Mesothelial cell of epicardium (in vitro differentiated cells): ENCODE measurements at regions not wholly inside any gene's neighbourhood (a gene's known extent, or its start where the extent isn't known, plus 50 kb on each side); places are given as distances from the start of the nearest gene placed in this dataset. TPM values are rescaled to one million over a fixed set of nuclear protein-coding genes. Genes with fewer than 3 reads are reported as not detected.
"Not testable (repeated sequence)": the region's sequence is repeated elsewhere in the genome, so short reads cannot be mapped to it uniquely, and the experiment has no call there.

Source experiments
- DNase-seq, 2 experiments: peaks; one replicate each; pipeline ENCODE4 v3.0.0; 2021; ENCODE audit warnings: low spot score in 2 of 2; ENCODE audit not compliant: unreplicated experiment in 2 of 2
- H3K27ac Mint-ChIP-seq: 2 replicates; pipeline ENCODE4 v1.8.0; 2021; ENCODE audit warnings: mixed read lengths
- H3K27me3 Mint-ChIP-seq: 2 replicates; pipeline ENCODE4 v1.8.0; 2021; ENCODE audit warnings: low read depth, mixed read lengths
- H3K36me3 Mint-ChIP-seq: 2 replicates; pipeline ENCODE4 v1.8.0; 2021; ENCODE audit warnings: mixed read lengths
- H3K4me1 Mint-ChIP-seq: 2 replicates; pipeline ENCODE4 v1.8.0; 2021; ENCODE audit warnings: mixed read lengths
- H3K4me3 Mint-ChIP-seq: 2 replicates; pipeline ENCODE4 v1.8.0; 2021; ENCODE audit warnings: mild to moderate bottlenecking, moderate library complexity, mixed read lengths
- H3K9me3 Mint-ChIP-seq: 2 replicates; pipeline ENCODE4 v1.8.0; 2021; ENCODE audit warnings: mixed read lengths
- CTCF ChIP-seq: fragments of 200-600 bp; sonication (generic); IDR thresholded peaks from one replicate; pipeline ENCODE4 v1.5.0; 2021; ENCODE audit warnings: antibody characterized with exemption; ENCODE audit not compliant: unreplicated experiment
- microRNA-seq: library from miRNA; unstranded; fragments of <30 nt; microRNA quantifications from one replicate; pipeline ENCODE4 v1.2.0, GENCODE V29; 2021; ENCODE audit warnings: inconsistent platforms, mixed read lengths

DNA sequence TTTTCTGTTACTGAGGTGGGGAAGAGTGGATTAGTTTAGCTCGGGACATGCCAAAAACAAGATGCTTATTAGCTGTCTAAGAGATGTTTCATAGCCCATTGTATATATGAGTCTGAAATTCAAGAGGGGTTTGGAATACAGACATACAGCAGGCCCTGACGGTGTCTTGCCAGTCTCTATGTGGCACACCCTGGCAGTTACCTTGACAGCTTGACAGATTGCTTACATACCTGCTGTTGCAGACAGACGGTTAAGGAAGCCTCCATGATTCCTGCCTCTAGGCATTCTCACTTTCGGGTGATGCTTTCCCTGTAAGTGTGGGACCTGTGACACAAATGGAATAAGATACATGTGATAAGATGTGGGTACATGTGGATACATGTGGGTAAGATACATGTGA is 95.0 kb downstream of the QRSL1 start:
- no peak for DNase-seq
- Mint-ChIP-seq H3K4me3 (no peak overlapping the region), H3K27ac (no peak overlapping the region), H3K9me3 (no peaks in the 10 kb centered on the region), H3K36me3 (no peaks in the 10 kb centered on the region), H3K4me1 (peaks cover 17% of the 10 kb centered on the region), H3K27me3 (no peaks in the 10 kb centered on the region)
- no peak for TF ChIP-seq CTCF

DNA sequence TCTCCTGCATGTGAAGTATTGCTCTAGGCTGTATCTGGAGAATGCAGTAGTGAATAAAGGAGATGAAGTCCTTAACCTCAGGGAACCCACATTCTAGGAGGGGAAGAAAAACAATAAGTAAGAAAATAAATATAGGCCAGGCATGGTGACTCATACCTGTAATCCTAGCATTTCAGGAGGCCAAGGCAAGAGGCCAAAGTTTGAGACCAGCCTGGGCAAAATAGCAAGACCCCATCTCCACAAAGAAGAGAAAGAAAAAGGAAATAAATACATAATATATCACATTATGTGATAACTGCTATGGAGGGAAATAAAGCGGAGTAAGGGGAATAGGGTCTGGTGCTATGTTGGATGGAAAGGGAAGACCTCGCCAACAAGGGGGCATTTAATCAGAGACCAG is 94.0 kb downstream of the QRSL1 start:
- not testable (repeated sequence) for H3K9me3 Mint-ChIP-seq, H3K27me3 Mint-ChIP-seq, H3K4me3 Mint-ChIP-seq, H3K36me3 Mint-ChIP-seq, H3K27ac Mint-ChIP-seq, DNase-seq
- peaks cover 23% of the 10 kb centered on the region for H3K4me1 Mint-ChIP-seq

GRCh38 chr6:106721189-106721588 is 91.8 kb downstream of the QRSL1 start:
- H3K4me3 Mint-ChIP-seq, DNase-seq, H3K36me3 Mint-ChIP-seq, H3K9me3 Mint-ChIP-seq, H3K27ac Mint-ChIP-seq, H3K27me3 Mint-ChIP-seq: not testable (repeated sequence)
- H3K4me1 Mint-ChIP-seq, result peaks cover 14% of the 10 kb centered on the region

Small RNAs in the stretch of these regions (microRNA-seq; reads per million reads assigned to microRNA genes)
- not detected for gene MIR587
